Heart left ventricle (tissue), 13 donors: ENCODE measurements at regions not wholly inside any gene's neighbourhood (a gene's known extent, or its start where the extent isn't known, plus 50 kb on each side); places are given as distances from the start of the nearest gene placed in this dataset.

Experiments used
- POLR2A ChIP-seq, 2 donors: fragments of 450-650 bp; IDR thresholded peaks; one replicate each; pipeline ENCODE4 v1.6.1; 2017; ENCODE audit warnings: antibody characterized with exemption in 2 of 2, mild to moderate bottlenecking in 2 of 2, moderate library complexity in 2 of 2
- TF ChIP-seq, protein P1 (sequence below), 12 donors: fragments of 200-600 bp; sonication (generic) in 4 of 12; IDR thresholded peaks; one replicate each; pipeline versions ENCODE4 v1.5.0 to v1.8.0; 2018 to 2022; ENCODE audit warnings: antibody characterized with exemption in 12 of 12, mild to moderate bottlenecking in 5 of 12
- donor health status: ischemic (EF 13 %, LVEDD 7.1; RV severe dilation, severe dysfunction).
- donor health status: DM: no; HTN: yes; CAD: no.
- donor health status: DM: no; HTN: no; CAD: no.
- donor health status: ischemic (EF 25% LVEDD 6.9; RV normal size, moderate dysfunction).
- donor health status: ischemic (EF 25% LVEDD 5.7; RV mildly dilated, moderate dysfunction).
- donor health status: ischemic (EF 35%, LVEDD 5.7; RV mildly dilated, moderate dysfunction).
- donor health status: nonischemic (EF 11% LVEDD 7.7; RV severe dilation, severe dysfunction).
- donor health status: DM: yes; HTN: yes; CAD: no.
- donor health status: PGD.
- donor health status: ischemic (EF 29% LVEDD 5.4; RV normal size, mild dysfunction).
- donor health status: nonischemic (EF 23%, LVEDD 6.1; RV moderate dilation, normal function).

DNA sequence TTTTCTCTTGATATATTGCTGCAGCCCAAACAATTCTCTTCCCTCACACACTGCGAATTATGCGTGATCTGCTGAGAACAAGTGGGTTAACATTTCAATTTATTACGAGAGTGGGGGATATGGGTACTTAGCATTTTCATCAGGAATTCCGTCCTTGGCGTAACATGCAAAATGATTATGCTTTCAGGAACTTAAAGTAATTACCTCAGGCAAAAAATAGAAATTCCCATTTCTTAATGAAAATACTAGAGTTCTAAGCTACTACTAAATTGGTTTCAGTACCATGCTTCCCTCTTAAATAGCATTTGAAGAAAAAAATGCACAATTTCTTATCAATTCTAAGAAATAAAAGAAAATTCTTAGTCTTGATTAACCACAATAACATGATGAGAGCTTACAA lies 213.5 kb downstream of the GPAM start:
- no peak for TF ChIP-seq POLR2A (IDR thresholded peaks at IDR 0.05)
- TF ChIP-seq, protein P1, sequence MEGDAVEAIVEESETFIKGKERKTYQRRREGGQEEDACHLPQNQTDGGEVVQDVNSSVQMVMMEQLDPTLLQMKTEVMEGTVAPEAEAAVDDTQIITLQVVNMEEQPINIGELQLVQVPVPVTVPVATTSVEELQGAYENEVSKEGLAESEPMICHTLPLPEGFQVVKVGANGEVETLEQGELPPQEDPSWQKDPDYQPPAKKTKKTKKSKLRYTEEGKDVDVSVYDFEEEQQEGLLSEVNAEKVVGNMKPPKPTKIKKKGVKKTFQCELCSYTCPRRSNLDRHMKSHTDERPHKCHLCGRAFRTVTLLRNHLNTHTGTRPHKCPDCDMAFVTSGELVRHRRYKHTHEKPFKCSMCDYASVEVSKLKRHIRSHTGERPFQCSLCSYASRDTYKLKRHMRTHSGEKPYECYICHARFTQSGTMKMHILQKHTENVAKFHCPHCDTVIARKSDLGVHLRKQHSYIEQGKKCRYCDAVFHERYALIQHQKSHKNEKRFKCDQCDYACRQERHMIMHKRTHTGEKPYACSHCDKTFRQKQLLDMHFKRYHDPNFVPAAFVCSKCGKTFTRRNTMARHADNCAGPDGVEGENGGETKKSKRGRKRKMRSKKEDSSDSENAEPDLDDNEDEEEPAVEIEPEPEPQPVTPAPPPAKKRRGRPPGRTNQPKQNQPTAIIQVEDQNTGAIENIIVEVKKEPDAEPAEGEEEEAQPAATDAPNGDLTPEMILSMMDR (IDR thresholded peaks at IDR 0.05): no peak
